Transverse colon (tissue), 4 donors: ENCODE measurements at regions not wholly inside any gene's neighbourhood (a gene's known extent, or its start where the extent isn't known, plus 50 kb on each side); places are given as distances from the start of the nearest gene placed in this dataset.
"Not testable (repeated sequence)": the region's sequence is repeated elsewhere in the genome, so short reads cannot be mapped to it uniquely, and the experiment has no call there.

Experiments
- CTCF ChIP-seq, 5 experiments: fragments of 200-600 bp in 3 of 5; fragments of 450-650 bp in 2 of 5; sonication (generic) in 3 of 5; IDR thresholded peaks; 1 replicate in 2 of 5; 2 replicates in 3 of 5; pipeline ENCODE4 v1.5.1; 2016 to 2017; ENCODE audit warnings: antibody characterized with exemption in 5 of 5, inconsistent platforms in 3 of 5, mild to moderate bottlenecking in 2 of 5, moderate library complexity in 1 of 5
- POLR2A ChIP-seq: fragments of 450-650 bp; IDR thresholded peaks from one replicate; pipeline ENCODE4 v1.6.1; 2016; ENCODE audit warnings: antibody characterized with exemption, mild to moderate bottlenecking, moderate library complexity
- POLR2AphosphoS5 ChIP-seq, 3 donors: sonication (generic); formaldehyde crosslinking; IDR thresholded peaks; one replicate each; pipeline ENCODE4 v1.6.1; 2016; ENCODE audit warnings: antibody characterized with exemption in 3 of 3

- TF ChIP-seq POLR2AphosphoS5 (IDR thresholded peaks at IDR 0.05); CTCF (IDR thresholded peaks at IDR 0.05); POLR2A: not testable (repeated sequence)
Observed at GRCh38 chr4:28857028-28857427, 1863.1 kb upstream of the PCDH7 start.
